RWPE2 (cell line): ENCODE measurements at regions not wholly inside any gene's neighbourhood (a gene's known extent, or its start where the extent isn't known, plus 50 kb on each side); places are given as distances from the start of the nearest gene placed in this dataset.

Experiments used
- ATAC-seq: fragments of 200-7000 bp; cut with Tn5 transposase; 3 replicates; pipeline ENCODE4 v1.9.1; 2021; ENCODE audit warnings: low read depth
- DNase-seq: peaks from one replicate; pipeline ENCODE4 v3.0.0-alpha.2; 2020; ENCODE audit warnings: low spot score
- H3K27ac ChIP-seq: fragments of 450-650 bp; 2 replicates; pipeline ENCODE4 v1.5.1; 2017; ENCODE audit warnings: mild to moderate bottlenecking; ENCODE audit not compliant: poor library complexity, severe bottlenecking
- H3K27me3 ChIP-seq: fragments of 250-450 bp; sonication (Bioruptor Pico); 2 replicates; pipeline ENCODE4 v1.5.1; 2021; ENCODE audit warnings: mild to moderate bottlenecking, moderate library complexity; ENCODE audit not compliant: insufficient read depth, poor library complexity, severe bottlenecking
- H3K36me3 ChIP-seq: fragments of 250-450 bp; sonication (Bioruptor Pico); 2 replicates; pipeline ENCODE4 v1.5.1; 2020; ENCODE audit warnings: low read depth, mild to moderate bottlenecking, moderate library complexity
- H3K4me1 ChIP-seq: fragments of 250-450 bp; sonication (Bioruptor Pico); 2 replicates; pipeline ENCODE4 v1.5.1; 2021; ENCODE audit warnings: mild to moderate bottlenecking, moderate library complexity; ENCODE audit not compliant: insufficient read depth, poor library complexity, severe bottlenecking
- H3K4me3 ChIP-seq: fragments of 250-450 bp; sonication (Bioruptor Pico); 2 replicates; pipeline ENCODE4 v1.5.1; 2021; ENCODE audit warnings: mild to moderate bottlenecking, moderate library complexity; ENCODE audit not compliant: severe bottlenecking
- H3K9me3 ChIP-seq: fragments of 250-450 bp; sonication (Bioruptor Pico); 2 replicates; pipeline ENCODE4 v1.5.1; 2021; ENCODE audit warnings: mild to moderate bottlenecking, moderate library complexity; ENCODE audit not compliant: severe bottlenecking
- TF ChIP-seq, protein P1 (sequence below): fragments of 450-650 bp; IDR thresholded peaks from one replicate; pipeline ENCODE4 v1.5.1; 2017; ENCODE audit warnings: mild to moderate bottlenecking, moderate library complexity; ENCODE audit not compliant: poor library complexity, severe bottlenecking

DNA sequence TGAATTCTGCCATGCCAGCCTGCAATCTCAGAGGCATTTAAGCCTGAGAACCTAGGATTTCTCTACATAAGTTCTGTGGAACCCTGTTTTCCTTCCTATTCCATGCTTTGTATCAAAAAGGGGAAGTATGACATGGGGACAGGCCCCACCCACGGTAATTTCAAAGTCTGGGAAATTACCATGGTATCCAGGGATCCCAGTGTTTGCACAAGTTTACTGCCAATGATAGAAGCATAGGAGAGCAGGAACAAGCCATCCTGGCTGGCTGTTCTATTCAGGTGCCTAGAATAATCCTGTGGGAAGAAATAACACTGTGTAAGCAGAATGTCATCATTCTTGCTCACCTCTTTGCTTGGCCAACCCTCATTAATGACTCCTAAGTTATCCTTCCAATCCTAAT lies 53.8 kb upstream of the ATP1B1 start:
- H3K4me3 ChIP-seq: no peak overlapping the region
- H3K27ac ChIP-seq: no peak overlapping the region
- TF ChIP-seq, protein P1, sequence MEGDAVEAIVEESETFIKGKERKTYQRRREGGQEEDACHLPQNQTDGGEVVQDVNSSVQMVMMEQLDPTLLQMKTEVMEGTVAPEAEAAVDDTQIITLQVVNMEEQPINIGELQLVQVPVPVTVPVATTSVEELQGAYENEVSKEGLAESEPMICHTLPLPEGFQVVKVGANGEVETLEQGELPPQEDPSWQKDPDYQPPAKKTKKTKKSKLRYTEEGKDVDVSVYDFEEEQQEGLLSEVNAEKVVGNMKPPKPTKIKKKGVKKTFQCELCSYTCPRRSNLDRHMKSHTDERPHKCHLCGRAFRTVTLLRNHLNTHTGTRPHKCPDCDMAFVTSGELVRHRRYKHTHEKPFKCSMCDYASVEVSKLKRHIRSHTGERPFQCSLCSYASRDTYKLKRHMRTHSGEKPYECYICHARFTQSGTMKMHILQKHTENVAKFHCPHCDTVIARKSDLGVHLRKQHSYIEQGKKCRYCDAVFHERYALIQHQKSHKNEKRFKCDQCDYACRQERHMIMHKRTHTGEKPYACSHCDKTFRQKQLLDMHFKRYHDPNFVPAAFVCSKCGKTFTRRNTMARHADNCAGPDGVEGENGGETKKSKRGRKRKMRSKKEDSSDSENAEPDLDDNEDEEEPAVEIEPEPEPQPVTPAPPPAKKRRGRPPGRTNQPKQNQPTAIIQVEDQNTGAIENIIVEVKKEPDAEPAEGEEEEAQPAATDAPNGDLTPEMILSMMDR: no peak
- H3K36me3 ChIP-seq: no peaks in the 10 kb centered on the region
- H3K27me3 ChIP-seq: no peaks in the 10 kb centered on the region
- H3K9me3 ChIP-seq: no peaks in the 10 kb centered on the region
- no peaks in the 10 kb centered on the region for H3K4me1 ChIP-seq
- ATAC-seq: no peak
- DNase-seq: no peak

DNA sequence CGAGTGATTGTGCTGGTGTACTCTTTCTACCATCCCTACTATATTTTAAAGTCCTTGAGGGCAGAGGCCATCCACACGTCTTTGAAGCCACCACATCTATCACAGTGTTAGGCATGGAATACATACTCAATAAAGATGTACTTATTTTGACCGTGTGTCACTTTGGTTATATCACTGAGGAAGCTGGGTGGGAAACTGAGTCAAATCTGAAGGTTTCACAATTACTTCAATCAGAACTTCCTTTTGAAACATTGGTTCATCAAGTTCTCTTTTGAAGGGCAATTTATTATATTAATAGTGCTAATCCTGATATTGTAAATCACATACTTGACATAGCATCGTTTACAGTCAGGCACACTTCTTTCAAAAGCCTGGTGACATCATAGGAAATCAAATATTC lies 53.3 kb upstream of the ATP1B1 start:
- H3K9me3 ChIP-seq: no peaks in the 10 kb centered on the region
- H3K36me3 ChIP-seq: no peaks in the 10 kb centered on the region
- H3K4me3 ChIP-seq: no peak overlapping the region
- no peaks in the 10 kb centered on the region for H3K4me1 ChIP-seq
- TF ChIP-seq, protein P1: no peak
- ATAC-seq: no peak
- H3K27me3 ChIP-seq: no peaks in the 10 kb centered on the region
- no peak overlapping the region for H3K27ac ChIP-seq
- DNase-seq: no peak
